ENCODE measurements at regions not wholly inside any gene's neighbourhood (a gene's known extent, or its start where the extent isn't known, plus 50 kb on each side); places are given as distances from the start of the nearest gene placed in this dataset.

GRCh38 chr20:23195636-23196035 is 109.5 kb upstream of the CD93 start:
- TF ChIP-seq ZFX (IDR thresholded peaks at IDR 0.05) (no peak), CTCF (conservative IDR thresholded peaks at IDR 0.05) (no peak)
